Subcutaneous abdominal adipose tissue (tissue), 5 donors: ENCODE measurements at regions not wholly inside any gene's neighbourhood (a gene's known extent, or its start where the extent isn't known, plus 50 kb on each side); places are given as distances from the start of the nearest gene placed in this dataset.
"Not testable (repeated sequence)": the region's sequence is repeated elsewhere in the genome, so short reads cannot be mapped to it uniquely, and the experiment has no call there.

Experiments used
- H3K27ac ChIP-seq: one replicate; pipeline ENCODE4 v1.7.0; 2013; ENCODE audit warnings: low read depth, mild to moderate bottlenecking, inconsistent platforms, low read length, moderate library complexity
- H3K27me3 ChIP-seq, 5 donors: one replicate each; pipeline ENCODE4 v1.7.0; 2013; ENCODE audit warnings: low read length in 5 of 5, inconsistent platforms in 1 of 5; ENCODE audit not compliant: control insufficient read depth in 5 of 5, insufficient read depth in 4 of 5
- H3K36me3 ChIP-seq, 5 donors: one replicate each; pipeline ENCODE4 v1.7.0; 2013; ENCODE audit warnings: low read length in 5 of 5; ENCODE audit not compliant: control insufficient read depth in 5 of 5, insufficient read depth in 5 of 5
- H3K4me1 ChIP-seq, 5 donors: one replicate each; pipeline ENCODE4 v1.7.0; 2013; ENCODE audit warnings: low read length in 5 of 5, mild to moderate bottlenecking in 3 of 5, moderate library complexity in 1 of 5; ENCODE audit not compliant: control insufficient read depth in 5 of 5, insufficient read depth in 5 of 5
- H3K4me3 ChIP-seq, 5 donors: one replicate each; pipeline ENCODE4 v1.7.0; 2013; ENCODE audit warnings: low read length in 5 of 5, low read depth in 1 of 5
- H3K9ac ChIP-seq, 5 donors: one replicate each; pipeline ENCODE4 v1.7.0; 2013; ENCODE audit warnings: low read length in 5 of 5, mild to moderate bottlenecking in 4 of 5, moderate library complexity in 3 of 5
- H3K9me3 ChIP-seq, 5 donors: one replicate each; pipeline ENCODE4 v1.7.0; 2013; ENCODE audit warnings: low read length in 5 of 5; ENCODE audit not compliant: control insufficient read depth in 5 of 5
- donor health status: healthy.
- donor health status: healthy.
- donor health status: healthy.
- donor health status: healthy.
- donor health status: healthy.

DNA sequence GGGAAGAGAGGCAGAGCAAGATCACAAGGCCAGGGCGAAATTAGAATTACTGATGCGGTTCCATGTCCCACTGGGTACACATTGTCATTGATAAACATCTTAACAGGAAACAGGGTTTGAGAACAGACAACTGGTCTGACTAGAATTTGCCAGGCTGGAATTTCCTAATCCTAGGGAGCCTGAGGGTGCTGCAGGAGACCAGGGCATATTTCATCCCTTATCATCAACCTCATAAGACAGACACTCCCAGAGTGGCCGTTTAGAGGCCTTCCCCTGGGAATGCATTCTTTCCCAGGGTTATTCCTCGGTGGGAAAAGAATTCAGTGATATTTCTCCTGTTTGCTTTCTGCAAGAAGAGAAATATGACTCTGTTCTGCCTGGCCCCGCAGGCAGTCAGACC, 344.7 kb upstream of the RGS18 start:
- H3K4me1 ChIP-seq, H3K36me3 ChIP-seq, H3K4me3 ChIP-seq, H3K27me3 ChIP-seq, H3K27ac ChIP-seq, H3K9me3 ChIP-seq, H3K9ac ChIP-seq: not testable (repeated sequence)

GRCh38 chr1:191818198-191818597, 340.1 kb upstream of the RGS18 start:
- no peak overlapping the region for H3K27ac ChIP-seq
- no peaks in the 10 kb centered on the region for H3K4me1 ChIP-seq
- H3K27me3 ChIP-seq: no peaks in the 10 kb centered on the region
- peaks cover 0 to 4% (median 0%) of the 10 kb centered on the region in 5 donors for H3K9me3 ChIP-seq
- no peak overlapping the region for H3K4me3 ChIP-seq
- H3K9ac ChIP-seq: no peak overlapping the region
- no peaks in the 10 kb centered on the region for H3K36me3 ChIP-seq

GRCh38 chr1:191831572-191831971, 326.7 kb upstream of the RGS18 start:
- Histone ChIP-seq H3K27ac (no peak overlapping the region), H3K27me3 (no peaks in the 10 kb centered on the region), H3K9ac (no peak overlapping the region), H3K36me3 (no peaks in the 10 kb centered on the region), H3K4me3 (no peak overlapping the region), H3K4me1 (no peaks in the 10 kb centered on the region), H3K9me3 (peaks cover 0 to 2% (median 0%) of the 10 kb centered on the region in 5 donors)

DNA sequence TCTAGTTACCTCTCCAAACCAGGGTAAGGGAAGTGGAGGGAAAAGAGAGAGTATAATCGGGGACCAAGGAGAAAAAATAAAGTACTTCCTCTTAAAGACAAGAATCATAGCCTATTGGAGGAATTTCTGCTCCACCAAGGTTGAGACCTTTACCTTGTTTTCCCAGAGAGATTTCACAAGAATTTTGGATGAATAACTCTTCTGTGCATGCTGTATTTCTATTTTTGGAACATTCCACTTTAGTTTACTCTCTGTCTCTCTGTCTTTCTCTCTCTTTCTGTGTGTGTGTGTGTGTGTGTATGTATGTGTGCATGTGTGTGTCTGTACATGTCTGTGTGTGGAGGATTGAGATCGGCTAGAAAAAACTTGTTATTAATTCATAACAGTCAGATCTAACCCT, 318.4 kb upstream of the RGS18 start:
- Histone ChIP-seq H3K9me3 (no peaks in the 10 kb centered on the region), H3K36me3 (no peaks in the 10 kb centered on the region), H3K27me3 (no peaks in the 10 kb centered on the region), H3K4me1 (peaks cover 0 to 6% (median 0%) of the 10 kb centered on the region in 5 donors), H3K27ac (no peak overlapping the region), H3K9ac (no peak overlapping the region), H3K4me3 (no peak overlapping the region)

DNA sequence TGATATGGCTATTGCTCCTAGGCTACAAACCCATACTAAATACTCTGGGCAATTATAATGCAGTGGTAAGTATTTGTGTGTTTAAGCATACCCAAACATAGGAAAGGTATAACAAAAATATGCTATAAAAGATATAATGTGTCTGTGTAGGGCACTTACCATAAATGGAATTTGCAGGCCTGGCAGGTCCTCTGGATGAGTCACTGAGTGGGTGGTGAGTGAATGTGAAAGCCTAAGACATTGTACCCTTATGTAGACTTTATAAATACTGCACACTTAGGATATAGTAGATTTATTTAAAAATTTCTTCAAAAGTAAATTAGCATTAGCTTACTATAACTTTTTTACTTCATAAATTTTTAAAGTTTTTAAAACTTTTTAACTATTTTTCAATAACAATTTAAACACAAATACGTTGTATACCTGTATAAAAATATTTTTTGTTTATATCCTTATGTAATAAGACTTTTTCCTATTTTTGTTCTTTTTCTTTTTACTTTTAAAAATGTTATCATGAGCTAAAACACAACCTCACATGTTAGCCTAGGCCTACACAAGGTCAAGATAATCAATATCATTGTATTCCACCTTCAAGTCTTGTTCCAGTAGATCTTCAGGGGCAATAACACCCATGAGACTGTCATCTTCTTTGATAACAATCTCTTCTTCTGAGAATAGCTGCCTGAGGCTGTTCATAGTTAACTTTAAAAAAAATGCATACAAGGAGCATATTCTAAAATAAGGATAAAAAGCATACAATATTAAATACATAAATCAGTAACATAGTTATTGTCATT, 306.3 kb upstream of the RGS18 start:
- H3K27me3 ChIP-seq: no peaks in the 10 kb centered on the region
- H3K4me1 ChIP-seq: no peaks in the 10 kb centered on the region
- no peaks in the 10 kb centered on the region for H3K9me3 ChIP-seq
- no peak overlapping the region for H3K27ac ChIP-seq
- H3K36me3 ChIP-seq: no peaks in the 10 kb centered on the region
- no peak overlapping the region for H3K4me3 ChIP-seq
- no peak overlapping the region for H3K9ac ChIP-seq

DNA sequence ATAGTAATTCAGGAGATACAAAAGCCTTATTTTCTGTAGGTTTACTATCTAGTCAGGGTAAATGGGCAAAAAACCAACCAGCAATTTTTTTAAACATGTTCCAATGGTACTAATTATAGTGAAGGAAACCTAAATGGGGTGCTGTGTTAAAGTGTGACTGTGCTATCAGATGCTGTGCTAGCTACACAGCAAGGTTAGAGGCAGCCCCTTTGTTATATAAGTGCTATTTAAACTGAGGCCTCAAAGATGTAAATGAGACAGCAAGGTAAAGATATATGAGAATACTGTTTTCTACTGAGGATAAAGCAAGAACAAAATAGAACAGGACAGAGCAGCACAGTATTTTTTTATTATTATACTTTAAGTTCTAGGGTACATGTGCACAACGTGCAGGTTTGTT, 305.4 kb upstream of the RGS18 start:
- H3K36me3 ChIP-seq: no peaks in the 10 kb centered on the region
- no peaks in the 10 kb centered on the region for H3K9me3 ChIP-seq
- H3K4me3 ChIP-seq: no peak overlapping the region
- H3K27ac ChIP-seq: no peak overlapping the region
- no peaks in the 10 kb centered on the region for H3K27me3 ChIP-seq
- no peaks in the 10 kb centered on the region for H3K4me1 ChIP-seq
- no peak overlapping the region for H3K9ac ChIP-seq

DNA sequence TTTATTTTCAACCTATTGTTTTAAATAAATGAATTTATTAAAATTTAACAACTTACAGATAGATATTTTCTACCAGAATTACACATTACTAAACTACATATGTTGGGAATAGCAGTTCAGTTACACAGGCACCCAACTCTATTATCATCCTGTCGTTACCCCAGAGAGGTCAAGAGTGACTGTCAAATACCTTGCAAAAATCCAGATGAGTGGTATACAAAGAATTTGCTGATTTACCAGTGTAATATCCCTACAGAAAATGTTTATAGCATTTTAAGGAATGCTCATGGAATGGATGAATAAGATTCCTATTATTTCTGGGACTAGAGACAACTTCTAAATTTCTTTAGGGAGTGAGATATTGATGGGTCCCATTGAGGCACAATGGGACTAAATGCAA, 300.7 kb upstream of the RGS18 start:
- Histone ChIP-seq H3K4me3 (no peak overlapping the region), H3K27ac (no peak overlapping the region), H3K36me3 (no peaks in the 10 kb centered on the region), H3K27me3 (no peaks in the 10 kb centered on the region), H3K4me1 (no peaks in the 10 kb centered on the region), H3K9ac (no peak overlapping the region), H3K9me3 (peaks cover 0 to 3% (median 0%) of the 10 kb centered on the region in 5 donors)

DNA sequence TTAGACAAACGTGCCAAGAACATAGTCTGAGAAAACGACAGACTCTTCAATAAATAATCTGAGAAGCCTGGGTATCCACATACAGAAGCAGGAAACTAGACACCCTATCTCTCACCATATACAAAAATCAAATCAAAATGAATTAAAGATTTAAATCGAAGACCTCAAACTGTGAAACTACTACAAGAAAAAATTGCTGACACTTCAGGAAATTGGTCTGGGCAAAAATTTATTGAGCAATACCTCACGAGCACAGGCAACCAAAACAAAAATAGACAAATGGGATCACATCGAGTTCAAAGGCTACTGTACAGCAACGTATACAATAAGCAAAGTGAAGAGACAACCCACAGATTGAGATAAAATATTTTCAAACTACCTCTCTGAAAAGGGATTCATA, 292.8 kb upstream of the RGS18 start:
- Histone ChIP-seq H3K9ac (no peak overlapping the region), H3K4me1 (no peaks in the 10 kb centered on the region), H3K4me3 (no peak overlapping the region), H3K27ac (no peak overlapping the region), H3K27me3 (no peaks in the 10 kb centered on the region), H3K36me3 (no peaks in the 10 kb centered on the region), H3K9me3 (peaks cover 0 to 8% (median 2%) of the 10 kb centered on the region in 5 donors)

- no peaks in the 10 kb centered on the region for H3K4me1 ChIP-seq
- no peak overlapping the region for H3K9ac ChIP-seq
- H3K27ac ChIP-seq: no peak overlapping the region
- no peaks in the 10 kb centered on the region for H3K36me3 ChIP-seq
- no peaks in the 10 kb centered on the region for H3K27me3 ChIP-seq
- H3K9me3 ChIP-seq: peaks cover 0 to 5% (median 2%) of the 10 kb centered on the region in 5 donors
- no peak overlapping the region for H3K4me3 ChIP-seq
These were observed 292.1 kb upstream of the RGS18 start for GRCh38 chr1:191866155-191866554.

DNA sequence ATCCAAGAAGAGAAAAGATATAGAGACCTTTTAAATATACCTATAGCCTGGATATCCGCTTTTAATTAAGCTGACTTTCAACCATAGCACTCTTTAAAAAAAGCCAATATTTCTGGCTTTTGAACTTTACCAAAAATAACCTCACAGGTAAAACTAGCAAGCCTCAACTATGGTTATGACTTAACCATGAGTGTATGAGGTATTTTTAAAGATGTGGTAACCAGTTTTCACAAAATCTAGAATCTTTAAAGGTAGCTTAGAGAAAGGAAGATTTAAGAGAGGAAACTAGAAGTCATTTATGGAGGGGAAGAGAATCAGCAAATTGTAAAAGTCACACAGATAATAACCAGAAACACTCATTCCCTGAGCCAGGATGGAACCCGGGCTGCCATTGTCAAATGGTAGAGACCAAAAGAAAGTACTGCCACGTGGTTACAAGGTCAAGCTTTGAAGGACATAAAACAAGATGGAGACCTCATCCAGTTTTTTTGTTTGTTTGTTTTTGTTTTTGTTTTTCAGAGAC, 288.4 kb upstream of the RGS18 start:
- Histone ChIP-seq H3K4me3 (no peak overlapping the region), H3K27ac (no peak overlapping the region), H3K9ac (no peak overlapping the region), H3K4me1 (no peaks in the 10 kb centered on the region), H3K27me3 (no peaks in the 10 kb centered on the region), H3K9me3 (peaks cover 0 to 5% (median 0%) of the 10 kb centered on the region in 5 donors), H3K36me3 (no peaks in the 10 kb centered on the region)
